ENCODE measurements at regions not wholly inside any gene's neighbourhood (a gene's known extent, or its start where the extent isn't known, plus 50 kb on each side); places are given as distances from the start of the nearest gene placed in this dataset.

DNA sequence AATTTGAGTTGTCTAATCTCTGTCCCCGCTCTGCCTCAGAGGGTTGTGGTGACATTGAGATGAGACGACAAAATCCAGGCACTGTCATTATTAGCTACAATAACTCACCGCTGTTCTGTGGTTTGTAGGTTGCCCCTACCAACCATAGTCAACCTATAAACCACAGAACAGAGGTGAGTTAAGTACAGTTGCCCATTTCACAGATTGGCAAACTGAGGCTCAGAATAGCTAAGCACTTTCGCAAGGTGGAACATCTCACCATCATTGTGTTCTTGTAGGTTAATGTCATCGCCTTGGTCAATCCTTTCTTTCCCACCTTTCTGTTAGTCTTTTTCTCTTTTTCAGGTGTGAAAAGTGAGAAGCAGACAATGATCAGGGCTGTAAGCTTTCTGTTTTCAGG lies 63.4 kb upstream of the LHX5 start:
- H2AFZ ChIP-seq (ENCODE audit: low read depth, low read length, severe bottlenecking), result no peak overlapping the region
- no peaks in the 10 kb centered on the region for H3K79me2 ChIP-seq (ENCODE audit: insufficient read depth, low read length)
- no peaks in the 10 kb centered on the region for H3K27me3 ChIP-seq (ENCODE audit: low read length)
- no peaks in the 10 kb centered on the region for H3K36me3 ChIP-seq (ENCODE audit: low read length)
- no peaks in the 10 kb centered on the region for H3K9me2 ChIP-seq (replicated peaks; ENCODE audit: insufficient read depth, low read length)
- no peaks in the 10 kb centered on the region for H3K9me3 ChIP-seq (ENCODE audit: insufficient read depth, low read length)
- no peaks in the 10 kb centered on the region for H4K20me1 ChIP-seq (ENCODE audit: low read depth, low read length)
- H3K27ac ChIP-seq (ENCODE audit: low read depth, low read length), result no peak overlapping the region
- H3F3A ChIP-seq (ENCODE audit: insufficient read depth), result no peaks in the 10 kb centered on the region
- no peak overlapping the region for H3K4me3 ChIP-seq (ENCODE audit: insufficient read depth, low read length, poor library complexity, severe bottlenecking)
- TF ChIP-seq CTCF (IDR thresholded peaks at IDR 0.05; ENCODE audit: insufficient read depth, low read length, poor library complexity, severe bottlenecking) (no peak), EZH2phosphoT487 (conservative IDR thresholded peaks at IDR 0.05; ENCODE audit: low read length) (no peak)
- no peak overlapping the region for H3K9ac ChIP-seq (ENCODE audit: low read length)
- H3K4me2 ChIP-seq (ENCODE audit: low read depth, low read length, poor library complexity, severe bottlenecking), result no peak overlapping the region

DNA sequence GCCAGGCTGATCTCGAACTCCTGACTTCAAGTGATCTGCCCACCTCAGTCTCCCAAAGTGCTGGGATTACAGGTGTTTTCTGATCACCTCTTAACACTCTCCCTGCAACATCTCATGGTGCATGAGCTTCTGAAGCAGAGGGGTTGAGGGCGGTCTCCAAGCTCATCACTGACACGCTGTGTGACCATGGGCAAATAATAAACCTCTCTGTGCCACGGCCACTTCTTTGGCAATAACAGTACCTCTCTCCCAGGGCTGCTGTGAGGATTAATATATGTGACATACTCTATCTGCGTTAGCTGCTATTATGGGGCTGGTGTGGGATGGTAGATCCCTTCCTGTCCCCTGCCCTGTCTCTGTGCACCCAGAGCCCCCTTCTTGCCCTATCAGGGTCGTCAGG lies 62.9 kb upstream of the LHX5 start:
- H3K27me3 ChIP-seq (ENCODE audit: low read length), result no peaks in the 10 kb centered on the region

DNA sequence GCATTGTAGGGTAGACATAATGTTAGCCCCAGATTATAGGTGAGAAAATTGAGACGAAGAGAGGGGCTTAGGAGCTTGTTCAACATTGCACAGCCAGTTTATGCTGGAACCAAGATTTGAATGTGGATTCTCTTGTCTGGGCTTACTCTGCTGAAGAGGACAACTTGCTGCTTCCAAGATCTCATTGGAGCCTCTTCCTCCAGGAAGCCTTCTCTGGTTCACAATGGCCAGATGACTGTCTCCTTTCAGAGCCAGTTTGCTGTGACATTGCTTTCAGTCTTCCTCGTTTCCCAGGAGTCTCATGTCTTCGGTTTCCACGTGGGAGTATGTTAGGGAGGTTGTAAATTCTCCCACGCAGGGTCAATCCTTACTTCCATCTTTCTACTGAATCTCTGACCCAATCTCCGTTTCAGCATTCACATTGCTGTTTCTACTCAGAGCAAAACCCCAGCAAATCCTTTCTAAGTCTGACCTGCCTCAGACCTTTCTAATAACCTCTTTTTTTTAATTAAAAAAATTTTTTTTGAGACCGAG lies 62.2 kb upstream of the LHX5 start:
- Histone ChIP-seq H4K20me1 (ENCODE audit: low read depth, low read length) (no peaks in the 10 kb centered on the region), H3K36me3 (ENCODE audit: low read length) (no peaks in the 10 kb centered on the region), H3K27ac (ENCODE audit: low read depth, low read length) (no peak overlapping the region), H3K27me3 (ENCODE audit: low read length) (no peaks in the 10 kb centered on the region), H3K4me2 (ENCODE audit: low read depth, low read length, poor library complexity, severe bottlenecking) (no peak overlapping the region), H3K9ac (ENCODE audit: low read length) (no peak overlapping the region), H2AFZ (ENCODE audit: low read depth, low read length, severe bottlenecking) (no peak overlapping the region), H3K79me2 (ENCODE audit: insufficient read depth, low read length) (no peaks in the 10 kb centered on the region), H3K9me3 (ENCODE audit: insufficient read depth, low read length) (no peaks in the 10 kb centered on the region), H3F3A (ENCODE audit: insufficient read depth) (no peaks in the 10 kb centered on the region), H3K4me3 (ENCODE audit: insufficient read depth, low read length, poor library complexity, severe bottlenecking) (no peak overlapping the region), H3K9me2 (replicated peaks; ENCODE audit: insufficient read depth, low read length) (no peaks in the 10 kb centered on the region)
- no peak for TF ChIP-seq CTCF (IDR thresholded peaks at IDR 0.05; ENCODE audit: insufficient read depth, low read length, poor library complexity, severe bottlenecking)
- no peak for TF ChIP-seq EZH2phosphoT487 (conservative IDR thresholded peaks at IDR 0.05; ENCODE audit: low read length)

More for the DNA sequence above, 62.9 kb upstream of the LHX5 start:
- Histone ChIP-seq H3K36me3 (ENCODE audit: low read length) (no peaks in the 10 kb centered on the region), H3K27ac (ENCODE audit: low read depth, low read length) (no peak overlapping the region), H3F3A (ENCODE audit: insufficient read depth) (no peaks in the 10 kb centered on the region), H3K9me2 (replicated peaks; ENCODE audit: insufficient read depth, low read length) (no peaks in the 10 kb centered on the region), H4K20me1 (ENCODE audit: low read depth, low read length) (no peaks in the 10 kb centered on the region), H3K4me3 (ENCODE audit: insufficient read depth, low read length, poor library complexity, severe bottlenecking) (no peak overlapping the region), H3K79me2 (ENCODE audit: insufficient read depth, low read length) (no peaks in the 10 kb centered on the region), H2AFZ (ENCODE audit: low read depth, low read length, severe bottlenecking) (no peak overlapping the region), H3K9me3 (ENCODE audit: insufficient read depth, low read length) (no peaks in the 10 kb centered on the region), H3K4me2 (ENCODE audit: low read depth, low read length, poor library complexity, severe bottlenecking) (no peak overlapping the region), H3K9ac (ENCODE audit: low read length) (no peak overlapping the region)
- TF ChIP-seq CTCF (IDR thresholded peaks at IDR 0.05; ENCODE audit: insufficient read depth, low read length, poor library complexity, severe bottlenecking) (no peak), EZH2phosphoT487 (conservative IDR thresholded peaks at IDR 0.05; ENCODE audit: low read length) (no peak)

Measured in SU-DHL-6 (cell line).